CD4-positive, alpha-beta memory T cell (primary cell): ENCODE measurements at regions not wholly inside any gene's neighbourhood (a gene's known extent, or its start where the extent isn't known, plus 50 kb on each side); places are given as distances from the start of the nearest gene placed in this dataset.

ENCODE experiments used
- CTCF ChIA-PET: fragments of 350-600 bp; sonication (Branson Sonifier 250); formaldehyde crosslinking; loops from one replicate; lab custom pipeline; 2021; ENCODE audit warnings: inconsistent platforms; ENCODE audit not compliant: partially characterized antibody; lab: Charles Lee
- POLR2A ChIA-PET: fragments of 350-600 bp; sonication (Branson Sonifier 250); formaldehyde crosslinking; loops from one replicate; lab custom pipeline; 2021; ENCODE audit not compliant: partially characterized antibody; lab: Charles Lee
- DNase-seq, 5 donors: peaks; one replicate each; pipeline versions ENCODE4 v3.0.0 to v3.0.0-alpha.2; 2020 to 2022; ENCODE audit warnings: mixed read lengths in 1 of 5
- H3K27ac ChIP-seq: one replicate; pipeline ENCODE4 v1.7.0; 2013; ENCODE audit warnings: low read depth, low read length
- H3K27me3 ChIP-seq: 2 replicates; pipeline ENCODE4 v1.7.0; 2013; ENCODE audit warnings: mild to moderate bottlenecking, low read length, moderate library complexity; ENCODE audit not compliant: insufficient read depth
- H3K36me3 ChIP-seq: 2 replicates; pipeline ENCODE4 v1.7.0; 2013; ENCODE audit warnings: mild to moderate bottlenecking, low read length, moderate library complexity; ENCODE audit not compliant: insufficient read depth
- H3K4me1 ChIP-seq: 2 replicates; pipeline ENCODE4 v1.7.0; 2013; ENCODE audit warnings: mild to moderate bottlenecking, low read length, moderate library complexity; ENCODE audit not compliant: insufficient read depth
- H3K4me3 ChIP-seq, 2 donors: one replicate each; pipeline ENCODE4 v1.7.0; 2013; ENCODE audit warnings: low read length in 2 of 2, mild to moderate bottlenecking in 1 of 2
- H3K9me3 ChIP-seq, 2 donors: one replicate each; pipeline ENCODE4 v1.7.0; 2013; ENCODE audit warnings: low read length in 2 of 2, control low read depth in 1 of 2; ENCODE audit not compliant: control insufficient read depth in 1 of 2
- H3K27ac Mint-ChIP-seq, 7 donors: one replicate each; pipeline ENCODE4 v1.8.0; 2020 to 2021; ENCODE audit warnings: mixed read lengths in 7 of 7, mild to moderate bottlenecking in 6 of 7, inconsistent platforms in 3 of 7, moderate library complexity in 3 of 7
- H3K27me3 Mint-ChIP-seq, 2 donors: one replicate each; pipeline ENCODE4 v1.8.0; 2020 to 2021; ENCODE audit warnings: mixed read lengths in 2 of 2
- H3K36me3 Mint-ChIP-seq, 2 donors: one replicate each; pipeline ENCODE4 v1.8.0; 2020 to 2021; ENCODE audit warnings: mixed read lengths in 2 of 2, inconsistent platforms in 1 of 2, mild to moderate bottlenecking in 1 of 2
- H3K4me1 Mint-ChIP-seq, 4 donors: one replicate each; pipeline ENCODE4 v1.8.0; 2020 to 2021; ENCODE audit warnings: mixed read lengths in 4 of 4, mild to moderate bottlenecking in 1 of 4
- H3K4me3 Mint-ChIP-seq, 8 donors: one replicate each; pipeline ENCODE4 v1.8.0; 2020 to 2021; ENCODE audit warnings: mixed read lengths in 8 of 8, mild to moderate bottlenecking in 7 of 8, moderate library complexity in 6 of 8, inconsistent platforms in 3 of 8
- H3K9me3 Mint-ChIP-seq, 8 donors: one replicate each; pipeline ENCODE4 v1.8.0; 2020 to 2021; ENCODE audit warnings: mixed read lengths in 8 of 8, mild to moderate bottlenecking in 5 of 8, inconsistent platforms in 3 of 8, moderate library complexity in 1 of 8
- intact Hi-C: fragments of 100-400 bp; cut with micrococcal nuclease; formaldehyde crosslinking; loops from one replicate; pipeline ENCODE4 v1.15.1; 2023

- Histone ChIP-seq H3K4me1 (peaks cover 14% of the 10 kb centered on the region), H3K36me3 (no peaks in the 10 kb centered on the region), H3K27ac (no peak overlapping the region), H3K27me3 (no peaks in the 10 kb centered on the region), H3K4me3 (no peak overlapping the region), H3K9me3 (no peaks in the 10 kb centered on the region)
- no peak for DNase-seq
- Mint-ChIP-seq H3K27ac (no peak overlapping the region), H3K36me3 (no peaks in the 10 kb centered on the region), H3K9me3 (no peaks in the 10 kb centered on the region), H3K27me3 (peaks cover 0 to 2% of the 10 kb centered on the region in 2 donors), H3K4me1 (peaks cover 20 to 28% (median 23%) of the 10 kb centered on the region in 4 donors), H3K4me3 (no peak overlapping the region)
- intact Hi-C loops: no loop called here
- POLR2A ChIA-PET: no interaction called here
- CTCF ChIA-PET: no interaction called here
Observed at GRCh38 chr1:195197116-195197515, 1411.1 kb downstream of the KCNT2 start.

- H3K27ac ChIP-seq: no peak overlapping the region
- Mint-ChIP-seq H3K27ac (peak overlapping the region; percentile 17 to 88 (median 58)), H3K9me3 (no peaks in the 10 kb centered on the region), H3K36me3 (no peaks in the 10 kb centered on the region), H3K4me3 (peak overlapping the region; percentile 70 to 86 (median 80)), H3K27me3 (peaks cover 0 to 2% of the 10 kb centered on the region in 2 donors), H3K4me1 (peaks cover 20 to 28% (median 23%) of the 10 kb centered on the region in 4 donors)
- H3K4me1 ChIP-seq: peaks cover 14% of the 10 kb centered on the region
- H3K9me3 ChIP-seq: no peaks in the 10 kb centered on the region
- no peaks in the 10 kb centered on the region for H3K36me3 ChIP-seq
- DNase-seq: peak in 4 of 5 donors; percentile 12 to 32 (median 16)
- H3K4me3 ChIP-seq: no peak overlapping the region
- CTCF ChIA-PET: interaction anchor here (0.8 kb wide), 1 partner anchor 19 kb away, joined by 3 read pairs; no protein-coding TSS in a partner anchor
- intact Hi-C loops: no loop called here
- POLR2A ChIA-PET: no interaction called here
- H3K27me3 ChIP-seq: no peaks in the 10 kb centered on the region
Observed at GRCh38 chr1:195195423-195196057, 1412.7 kb downstream of the KCNT2 start.

- DNase-seq: no peak
- Mint-ChIP-seq H3K36me3 (no peaks in the 10 kb centered on the region), H3K27me3 (peaks cover 0 to 2% of the 10 kb centered on the region in 2 donors), H3K9me3 (no peaks in the 10 kb centered on the region), H3K4me3 (no peak overlapping the region), H3K4me1 (peaks cover 20 to 28% (median 23%) of the 10 kb centered on the region in 4 donors), H3K27ac (no peak overlapping the region)
- ChIA-PET POLR2A (no interaction called here), CTCF (no interaction called here)
- H3K36me3 ChIP-seq: no peaks in the 10 kb centered on the region
- intact Hi-C loops: no loop called here
- no peak overlapping the region for H3K4me3 ChIP-seq
- no peak overlapping the region for H3K27ac ChIP-seq
- peaks cover 14% of the 10 kb centered on the region for H3K4me1 ChIP-seq
- H3K27me3 ChIP-seq: no peaks in the 10 kb centered on the region
- H3K9me3 ChIP-seq: no peaks in the 10 kb centered on the region
Observed at GRCh38 chr1:195193134-195193533, 1415.1 kb downstream of the KCNT2 start.

GRCh38 chr1:195188821-195189220 lies 1419.4 kb downstream of the KCNT2 start:
- DNase-seq: no peak
- H3K9me3 Mint-ChIP-seq: no peaks in the 10 kb centered on the region
- no peak overlapping the region for H3K27ac Mint-ChIP-seq
- intact Hi-C loops: no loop called here
- Histone ChIP-seq H3K36me3 (no peaks in the 10 kb centered on the region), H3K27ac (no peak overlapping the region), H3K27me3 (no peaks in the 10 kb centered on the region), H3K9me3 (no peaks in the 10 kb centered on the region), H3K4me3 (no peak overlapping the region), H3K4me1 (no peaks in the 10 kb centered on the region)
- POLR2A ChIA-PET: no interaction called here
- CTCF ChIA-PET: no interaction called here
- H3K36me3 Mint-ChIP-seq: no peaks in the 10 kb centered on the region
- no peaks in the 10 kb centered on the region for H3K27me3 Mint-ChIP-seq
- H3K4me3 Mint-ChIP-seq: no peak overlapping the region
- H3K4me1 Mint-ChIP-seq: peaks cover 0 to 4% (median 0%) of the 10 kb centered on the region in 4 donors

- H3K4me3 Mint-ChIP-seq: no peak overlapping the region
- Histone ChIP-seq H3K4me1 (no peaks in the 10 kb centered on the region), H3K36me3 (no peaks in the 10 kb centered on the region), H3K9me3 (no peaks in the 10 kb centered on the region), H3K27me3 (no peaks in the 10 kb centered on the region), H3K4me3 (no peak overlapping the region), H3K27ac (no peak overlapping the region)
- H3K9me3 Mint-ChIP-seq: no peaks in the 10 kb centered on the region
- intact Hi-C loops: no loop called here
- no peaks in the 10 kb centered on the region for H3K36me3 Mint-ChIP-seq
- CTCF ChIA-PET: no interaction called here
- POLR2A ChIA-PET: no interaction called here
- H3K27ac Mint-ChIP-seq: no peak overlapping the region
- DNase-seq: no peak
- H3K27me3 Mint-ChIP-seq: peaks cover 0 to 3% of the 10 kb centered on the region in 2 donors
- H3K4me1 Mint-ChIP-seq: no peaks in the 10 kb centered on the region
Observed at GRCh38 chr1:195186544-195186943, 1421.7 kb downstream of the KCNT2 start.

GRCh38 chr1:195185736-195186135 lies 1422.5 kb downstream of the KCNT2 start:
- Histone ChIP-seq H3K27me3 (no peaks in the 10 kb centered on the region), H3K27ac (no peak overlapping the region), H3K4me3 (no peak overlapping the region), H3K36me3 (no peaks in the 10 kb centered on the region), H3K9me3 (no peaks in the 10 kb centered on the region), H3K4me1 (no peaks in the 10 kb centered on the region)
- Mint-ChIP-seq H3K4me1 (no peaks in the 10 kb centered on the region), H3K27ac (no peak overlapping the region), H3K9me3 (no peaks in the 10 kb centered on the region), H3K36me3 (no peaks in the 10 kb centered on the region), H3K4me3 (no peak overlapping the region), H3K27me3 (peaks cover 0 to 3% of the 10 kb centered on the region in 2 donors)
- DNase-seq: no peak
- intact Hi-C loops: no loop called here
- POLR2A ChIA-PET: no interaction called here
- CTCF ChIA-PET: no interaction called here

GRCh38 chr1:195185321-195185720 lies 1422.9 kb downstream of the KCNT2 start:
- H3K4me3 Mint-ChIP-seq: no peak overlapping the region

More at GRCh38 chr1:195185321-195185720, 1422.9 kb downstream of the KCNT2 start:
- Mint-ChIP-seq H3K4me1 (no peaks in the 10 kb centered on the region), H3K27ac (no peak overlapping the region), H3K9me3 (no peaks in the 10 kb centered on the region), H3K36me3 (no peaks in the 10 kb centered on the region), H3K27me3 (peaks cover 0 to 3% of the 10 kb centered on the region in 2 donors)
- no peaks in the 10 kb centered on the region for H3K27me3 ChIP-seq
- no peak overlapping the region for H3K27ac ChIP-seq
- H3K4me1 ChIP-seq: no peaks in the 10 kb centered on the region
- no peaks in the 10 kb centered on the region for H3K36me3 ChIP-seq
- H3K9me3 ChIP-seq: no peaks in the 10 kb centered on the region
- intact Hi-C loops: no loop called here
- no peak overlapping the region for H3K4me3 ChIP-seq
- DNase-seq: no peak
- ChIA-PET CTCF (no interaction called here), POLR2A (no interaction called here)
